Activated CD4-positive, alpha-beta memory T cell treated with anti-CD3 and anti-CD28 coated beads, Interleukin-2, amount 10 ng/mL, durations not matched to agents 7 days and 5 days (primary cell): ENCODE measurements at regions not wholly inside any gene's neighbourhood (a gene's known extent, or its start where the extent isn't known, plus 50 kb on each side); places are given as distances from the start of the nearest gene placed in this dataset.
A peak's percentile ranks its signal among the peaks of the same experiment; 100 is the strongest.
"Not testable (repeated sequence)": the region's sequence is repeated elsewhere in the genome, so short reads cannot be mapped to it uniquely, and the experiment has no call there.

Experiments
- CTCF ChIA-PET: fragments of 350-600 bp; sonication (Branson Sonifier 250); formaldehyde crosslinking; loops from one replicate; lab custom pipeline; 2021; ENCODE audit warnings: antibody characterized with exemption, inconsistent platforms; lab: Charles Lee
- POLR2A ChIA-PET: fragments of 350-600 bp; sonication (Branson Sonifier 250); formaldehyde crosslinking; loops from one replicate; lab custom pipeline; 2021; ENCODE audit warnings: antibody characterized with exemption; lab: Charles Lee
- DNase-seq: peaks from one replicate; pipeline ENCODE4 v3.0.0-alpha.2; 2020
- H3K27ac Mint-ChIP-seq: one replicate; pipeline ENCODE4 v1.8.0; 2021; ENCODE audit warnings: mild to moderate bottlenecking, mixed read lengths
- H3K27me3 Mint-ChIP-seq: one replicate; pipeline ENCODE4 v1.8.0; 2021; ENCODE audit warnings: mixed read lengths
- H3K36me3 Mint-ChIP-seq: one replicate; pipeline ENCODE4 v1.8.0; 2021; ENCODE audit warnings: low read depth, mixed read lengths
- H3K4me1 Mint-ChIP-seq: one replicate; pipeline ENCODE4 v1.8.0; 2021; ENCODE audit warnings: mixed read lengths
- H3K4me3 Mint-ChIP-seq: one replicate; pipeline ENCODE4 v1.8.0; 2021; ENCODE audit warnings: mild to moderate bottlenecking, mixed read lengths
- H3K9me3 Mint-ChIP-seq: one replicate; pipeline ENCODE4 v1.8.0; 2021; ENCODE audit warnings: mixed read lengths

DNA sequence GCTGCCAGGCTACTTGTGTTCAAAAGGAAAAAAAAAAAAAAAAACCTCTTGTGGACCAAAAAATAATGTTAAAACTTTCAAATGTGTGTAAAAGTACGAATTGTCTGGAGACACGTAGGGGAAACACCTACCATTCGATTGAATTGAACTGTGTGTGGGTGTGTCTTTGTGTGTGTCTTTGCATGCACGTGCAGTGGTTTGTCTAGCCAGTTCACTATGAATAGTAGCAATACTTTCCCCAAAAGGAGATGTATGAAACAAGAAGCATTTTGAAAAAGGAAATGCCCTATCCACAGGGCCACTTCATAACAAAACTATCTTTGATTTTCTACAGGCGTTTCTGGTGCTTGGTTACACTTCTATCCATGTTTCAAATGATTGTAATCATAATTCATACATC is 186.8 kb downstream of the RPRM start:
- no peak overlapping the region for H3K4me3 Mint-ChIP-seq
- no peaks in the 10 kb centered on the region for H3K36me3 Mint-ChIP-seq
- POLR2A ChIA-PET = no interaction called here
- no peak overlapping the region for H3K27ac Mint-ChIP-seq
- CTCF ChIA-PET = no interaction called here
- no peaks in the 10 kb centered on the region for H3K27me3 Mint-ChIP-seq
- H3K4me1 Mint-ChIP-seq = no peaks in the 10 kb centered on the region
- no peaks in the 10 kb centered on the region for H3K9me3 Mint-ChIP-seq
- no peak for DNase-seq

DNA sequence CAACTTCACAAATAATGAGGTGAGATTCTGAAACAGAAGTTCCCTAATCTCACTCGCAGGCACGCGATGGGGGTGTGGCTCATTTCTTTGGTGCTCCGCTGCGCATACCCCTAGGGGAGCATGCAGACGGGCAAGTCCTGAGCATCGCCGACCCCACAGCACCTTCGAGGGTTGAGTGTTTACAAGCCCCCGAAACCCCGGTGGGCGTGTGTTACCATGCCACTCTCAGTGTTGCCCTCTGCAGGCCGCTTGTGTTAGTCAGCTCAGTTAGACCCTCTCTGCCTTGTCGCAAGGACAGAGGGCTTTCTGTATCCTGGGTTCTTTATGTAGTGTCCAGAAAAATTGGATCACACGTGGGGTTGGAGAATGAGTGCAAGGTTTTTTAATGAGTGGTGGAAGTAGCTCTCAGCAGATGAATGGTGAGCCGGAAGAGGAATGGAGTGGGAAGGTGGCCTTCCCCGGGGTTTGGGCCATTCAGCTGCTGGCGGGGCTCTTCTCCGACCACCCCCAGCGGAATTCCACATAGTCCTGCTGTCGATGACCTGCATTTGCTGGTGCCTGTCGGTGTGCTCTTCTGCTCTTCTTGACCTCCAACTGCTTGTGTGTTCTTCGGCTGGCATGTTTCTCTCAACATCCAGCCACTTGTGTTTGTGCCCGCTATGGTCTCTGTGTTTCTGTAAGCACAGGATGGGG is 191.3 kb downstream of the RPRM start:
- Mint-ChIP-seq H3K4me1 (no peaks in the 10 kb centered on the region), H3K27me3 (no peaks in the 10 kb centered on the region), H3K9me3 (peaks cover 4% of the 10 kb centered on the region), H3K4me3 (no peak overlapping the region), H3K27ac (no peak overlapping the region), H3K36me3 (no peaks in the 10 kb centered on the region)
- ChIA-PET CTCF (no interaction called here), POLR2A (no interaction called here)
- DNase-seq = no peak

DNA sequence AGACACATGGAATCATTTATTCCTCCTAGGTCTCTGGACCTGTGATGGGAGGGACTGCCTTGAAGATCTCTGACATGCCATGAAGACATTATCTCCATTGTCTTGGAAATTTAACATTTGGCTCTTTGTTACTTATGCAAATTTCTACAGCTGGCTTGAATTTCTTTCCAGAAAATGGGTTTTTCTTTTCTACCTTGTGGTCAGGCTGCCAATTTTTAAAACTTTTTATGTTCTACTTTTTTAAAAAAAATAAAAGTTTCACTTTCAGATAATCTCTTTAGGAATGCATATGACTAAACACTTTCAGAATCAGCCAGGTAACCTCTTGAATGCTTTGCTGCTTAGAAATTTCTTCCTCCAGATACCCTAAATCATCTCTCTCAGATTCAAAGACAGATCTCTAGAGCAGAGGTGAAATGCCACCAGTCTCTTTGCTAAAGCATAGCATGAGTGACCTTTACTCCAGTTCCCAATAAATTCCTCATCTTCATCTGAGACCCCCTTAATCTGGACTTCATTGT is 209.6 kb downstream of the RPRM start:
- Mint-ChIP-seq H3K4me3 (no peak overlapping the region), H3K4me1 (no peaks in the 10 kb centered on the region), H3K27me3 (no peaks in the 10 kb centered on the region), H3K36me3 (no peaks in the 10 kb centered on the region), H3K9me3 (peaks cover 12% of the 10 kb centered on the region), H3K27ac (no peak overlapping the region)
- no peak for DNase-seq
- ChIA-PET CTCF (no interaction called here), POLR2A (no interaction called here)

DNA sequence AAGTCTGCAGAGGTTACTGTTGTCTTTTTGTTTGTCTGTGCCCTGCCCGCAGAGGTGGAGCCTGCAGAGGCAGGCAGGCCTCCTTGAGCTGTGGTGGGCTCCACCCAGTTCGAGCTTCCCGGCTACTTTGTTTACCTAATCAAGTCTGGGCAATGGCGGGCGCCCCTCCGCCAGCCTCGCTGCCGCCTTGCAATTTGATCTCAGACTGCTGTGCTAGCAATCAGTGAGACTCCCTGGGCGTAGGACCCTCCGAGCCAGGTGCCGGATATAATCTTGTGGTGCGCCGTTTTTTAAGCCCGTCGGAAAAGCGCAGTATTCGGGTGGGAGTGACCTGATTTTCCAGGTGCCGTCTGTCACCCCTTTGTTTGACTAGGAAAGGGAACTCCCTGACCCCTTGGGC is 221.7 kb downstream of the RPRM start:
- CTCF ChIA-PET, H3K27me3 Mint-ChIP-seq, H3K4me3 Mint-ChIP-seq, H3K36me3 Mint-ChIP-seq, DNase-seq, POLR2A ChIA-PET, H3K27ac Mint-ChIP-seq, H3K4me1 Mint-ChIP-seq, H3K9me3 Mint-ChIP-seq: not testable (repeated sequence)

DNA sequence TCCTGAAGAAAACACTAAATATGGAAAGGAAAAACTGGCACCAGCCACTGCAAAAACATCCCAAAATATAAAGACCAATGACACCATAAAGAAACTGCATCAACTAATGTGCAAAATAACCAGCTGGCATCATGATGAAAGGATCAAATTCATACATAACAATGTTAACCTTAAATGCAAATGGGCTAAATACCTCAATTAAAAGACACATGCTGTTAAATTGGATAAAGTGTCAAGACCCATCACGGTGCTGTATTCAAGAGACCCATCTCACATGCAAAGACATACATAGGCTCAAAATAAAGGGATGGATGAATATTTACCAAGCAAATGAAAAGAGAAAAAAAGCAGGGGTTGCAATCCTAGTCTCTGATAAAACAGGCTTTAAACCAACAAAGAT is 231.9 kb downstream of the RPRM start:
- POLR2A ChIA-PET, H3K4me1 Mint-ChIP-seq, DNase-seq, H3K4me3 Mint-ChIP-seq, H3K27me3 Mint-ChIP-seq, H3K27ac Mint-ChIP-seq, H3K36me3 Mint-ChIP-seq, CTCF ChIA-PET, H3K9me3 Mint-ChIP-seq: not testable (repeated sequence)

DNA sequence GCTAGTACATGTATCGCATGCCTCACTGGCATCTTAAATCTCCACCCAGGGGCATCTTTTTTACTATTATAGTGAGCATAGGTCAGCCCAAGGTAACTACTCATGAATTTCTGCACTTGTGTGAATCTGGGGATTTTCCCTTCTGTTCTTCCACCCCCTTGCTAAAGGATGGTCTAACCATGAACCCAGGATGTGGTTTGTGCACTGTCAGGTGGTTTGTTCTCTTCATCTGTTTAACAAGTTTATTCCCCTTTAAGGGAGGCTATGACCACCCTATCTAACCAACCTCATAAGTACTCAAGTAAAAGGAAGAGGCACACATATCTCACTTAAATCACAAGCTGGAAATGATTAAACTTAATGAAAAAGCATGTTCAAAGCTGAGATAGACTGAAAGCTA is 243.0 kb downstream of the RPRM start:
- H3K9me3 Mint-ChIP-seq = no peaks in the 10 kb centered on the region
- peak overlapping the region; percentile 2 for H3K27ac Mint-ChIP-seq
- ChIA-PET POLR2A (no interaction called here), CTCF (no interaction called here)
- no peaks in the 10 kb centered on the region for H3K36me3 Mint-ChIP-seq
- H3K27me3 Mint-ChIP-seq = no peaks in the 10 kb centered on the region
- peaks cover 16% of the 10 kb centered on the region for H3K4me1 Mint-ChIP-seq
- H3K4me3 Mint-ChIP-seq = no peak overlapping the region
- DNase-seq = peak; percentile 45

DNA sequence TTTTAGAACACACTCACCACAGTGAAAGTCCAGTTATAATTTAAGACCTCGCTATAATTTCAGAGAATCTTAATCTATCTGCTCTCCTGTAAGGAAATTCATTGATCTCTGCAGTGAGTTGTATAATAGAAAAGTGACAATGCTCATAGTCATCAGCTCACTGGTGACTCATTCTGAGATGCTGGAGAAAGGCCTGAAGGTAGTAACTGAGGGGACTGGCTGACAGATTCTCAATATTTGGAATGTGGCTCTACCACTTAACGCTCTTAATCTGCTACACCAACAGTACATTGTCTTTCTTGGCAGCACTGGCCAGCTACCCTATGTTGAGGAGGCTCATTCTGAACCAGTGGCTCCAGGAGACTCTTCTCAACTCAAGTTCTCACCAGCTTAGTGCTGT is 246.1 kb downstream of the RPRM start:
- peaks cover 16% of the 10 kb centered on the region for H3K4me1 Mint-ChIP-seq
- H3K36me3 Mint-ChIP-seq = no peaks in the 10 kb centered on the region
- H3K27me3 Mint-ChIP-seq = no peaks in the 10 kb centered on the region
- ChIA-PET CTCF (interaction anchor here (1.0 kb wide), 1 partner anchor 9 kb away, joined by 3 read pairs; no protein-coding TSS in a partner anchor), POLR2A (no interaction called here)
- DNase-seq = no peak
- no peaks in the 10 kb centered on the region for H3K9me3 Mint-ChIP-seq
- H3K4me3 Mint-ChIP-seq = no peak overlapping the region
- H3K27ac Mint-ChIP-seq = no peak overlapping the region

DNA sequence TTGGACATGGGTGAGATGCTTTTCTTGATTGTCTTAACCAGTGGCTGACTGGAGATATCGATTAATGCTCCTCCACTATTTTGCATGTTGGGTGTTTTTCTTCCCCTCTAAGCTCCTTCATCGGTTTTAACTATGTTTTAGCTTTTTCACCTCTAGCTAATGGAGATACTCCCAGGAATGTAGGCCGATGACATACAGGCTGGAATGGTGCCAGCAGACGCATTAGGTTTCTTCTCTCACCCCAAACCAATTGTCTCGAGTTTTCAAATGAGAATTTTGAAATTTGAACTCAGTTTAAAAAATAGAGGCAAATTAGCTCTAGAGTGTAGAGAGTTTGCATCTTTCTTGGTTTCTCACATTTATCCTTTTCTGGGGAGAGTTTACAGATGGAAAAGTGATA is 247.6 kb downstream of the RPRM start:
- CTCF ChIA-PET = no interaction called here
- Mint-ChIP-seq H3K36me3 (no peaks in the 10 kb centered on the region), H3K4me1 (peaks cover 15% of the 10 kb centered on the region), H3K4me3 (no peak overlapping the region), H3K27me3 (no peaks in the 10 kb centered on the region), H3K27ac (no peak overlapping the region), H3K9me3 (peaks cover 4% of the 10 kb centered on the region)
- POLR2A ChIA-PET = no interaction called here
- DNase-seq = no peak

DNA sequence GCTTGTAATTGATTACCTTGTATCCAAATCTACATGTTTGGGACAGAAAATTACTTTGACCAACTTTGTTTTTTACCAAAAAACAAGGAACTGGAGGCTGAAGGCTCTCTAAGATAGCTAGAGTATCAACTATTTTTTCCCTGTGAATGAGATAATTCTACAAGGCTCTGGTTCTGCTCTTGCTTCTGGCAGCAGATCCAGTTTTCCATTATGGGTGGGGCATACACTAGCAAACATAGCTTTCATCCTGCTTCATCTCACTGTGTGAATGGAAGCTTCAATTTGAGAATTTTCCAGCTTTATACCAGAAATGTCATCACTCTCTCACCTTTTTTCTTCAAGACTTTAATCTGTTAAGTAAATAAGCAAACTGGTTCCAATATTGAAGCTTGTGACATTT is 249.7 kb downstream of the RPRM start:
- H3K27ac Mint-ChIP-seq = no peak overlapping the region
- POLR2A ChIA-PET = no interaction called here
- CTCF ChIA-PET = no interaction called here
- peaks cover 4% of the 10 kb centered on the region for H3K9me3 Mint-ChIP-seq
- peaks cover 1% of the 10 kb centered on the region for H3K27me3 Mint-ChIP-seq
- H3K4me3 Mint-ChIP-seq = no peak overlapping the region
- no peaks in the 10 kb centered on the region for H3K36me3 Mint-ChIP-seq
- no peaks in the 10 kb centered on the region for H3K4me1 Mint-ChIP-seq
- DNase-seq = no peak

DNA sequence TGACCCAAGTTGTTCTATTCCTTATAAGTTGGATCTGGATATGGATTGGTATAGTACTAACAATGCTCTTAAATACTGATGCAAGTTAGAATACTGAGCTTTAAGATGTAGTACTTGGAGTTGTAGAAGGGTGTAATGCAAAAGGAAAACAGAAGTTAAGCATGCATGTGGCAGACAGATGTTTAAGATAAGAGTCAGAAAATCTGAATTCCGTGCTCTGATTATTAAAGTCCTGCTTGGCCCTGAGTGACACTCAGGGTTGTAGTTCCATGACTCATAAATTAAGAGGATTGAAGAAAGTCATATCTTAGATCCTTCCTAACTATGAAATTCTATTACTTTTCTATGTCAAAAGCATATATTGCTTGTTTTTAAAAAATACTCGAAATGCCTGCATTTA is 250.6 kb downstream of the RPRM start:
- Mint-ChIP-seq H3K27ac (no peak overlapping the region), H3K4me3 (no peak overlapping the region), H3K4me1 (no peaks in the 10 kb centered on the region), H3K36me3 (no peaks in the 10 kb centered on the region), H3K27me3 (peaks cover 1% of the 10 kb centered on the region), H3K9me3 (peaks cover 4% of the 10 kb centered on the region)
- DNase-seq = no peak
- ChIA-PET CTCF (no interaction called here), POLR2A (no interaction called here)

DNA sequence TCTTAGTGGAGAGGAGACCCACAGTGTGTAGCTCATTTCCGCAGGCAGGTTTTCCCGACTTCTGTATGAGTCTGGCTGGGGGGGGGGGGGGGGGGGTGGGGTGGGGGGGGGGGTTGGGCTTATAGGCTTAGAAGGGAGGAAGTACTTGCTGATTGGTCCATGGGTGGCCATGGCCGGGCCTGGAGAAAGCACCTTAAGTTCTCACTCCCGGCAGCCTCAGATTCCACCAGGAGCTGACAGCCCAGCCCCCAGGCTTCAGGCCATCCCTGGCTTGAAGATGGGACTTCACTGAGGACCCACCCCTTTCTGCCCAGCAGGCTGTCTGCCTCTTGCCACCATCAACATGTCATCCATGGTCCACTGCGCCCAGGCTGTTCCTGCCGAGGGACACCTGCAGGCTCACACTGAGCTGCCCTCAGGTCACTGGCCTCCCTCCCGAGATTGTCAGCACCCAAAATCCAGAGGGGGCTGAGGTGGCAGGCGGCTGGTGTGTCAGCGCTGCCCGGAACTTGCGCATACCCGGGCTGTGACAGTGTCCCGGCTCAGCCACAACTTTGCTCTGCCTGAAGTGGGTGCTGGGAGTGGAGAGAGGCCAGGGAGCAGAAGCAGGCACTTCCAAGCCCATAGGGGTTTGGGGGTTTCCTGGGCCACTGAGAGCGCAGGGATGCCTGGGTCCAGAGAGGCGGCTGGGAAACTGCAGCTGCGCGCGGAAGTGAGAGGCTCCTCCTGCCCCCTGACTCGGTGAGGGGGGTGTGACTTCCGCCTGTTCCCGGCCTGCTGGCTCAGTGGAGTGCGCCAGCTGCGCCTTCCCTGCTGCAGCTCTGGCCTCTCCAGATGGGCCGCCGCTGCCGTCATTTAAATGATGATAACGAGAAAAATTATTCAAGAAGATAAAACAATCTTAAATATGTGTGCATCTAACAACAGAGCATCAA is 256.1 kb downstream of the RPRM start:
- Mint-ChIP-seq H3K9me3 (peaks cover 9% of the 10 kb centered on the region), H3K36me3 (no peaks in the 10 kb centered on the region)
- CTCF ChIA-PET = interaction anchor here (1.0 kb wide), 1 partner anchor 10 kb away, joined by 3 read pairs; no protein-coding TSS in a partner anchor

DNA sequence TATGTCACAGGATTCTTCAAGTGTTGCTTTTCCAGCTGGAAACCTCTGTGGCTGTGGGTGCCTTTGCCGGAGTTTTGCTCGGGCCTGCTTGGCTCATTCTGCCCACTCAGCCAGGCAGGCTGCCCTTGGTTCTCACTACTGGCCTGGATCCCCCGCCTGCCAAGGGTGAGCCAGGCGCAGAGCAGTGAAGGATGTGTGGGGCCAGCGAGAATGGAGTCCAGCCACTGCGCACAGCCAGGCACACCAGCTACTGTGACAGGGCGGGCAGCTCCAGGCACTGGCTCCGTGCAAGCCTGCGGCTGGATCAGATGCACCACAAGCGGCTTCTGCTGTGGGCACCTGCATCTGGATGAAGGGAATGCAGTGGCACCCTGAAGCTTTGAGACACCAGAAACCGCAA is 257.1 kb downstream of the RPRM start:
- Mint-ChIP-seq H3K9me3 (peaks cover 7% of the 10 kb centered on the region), H3K27ac (no peak overlapping the region), H3K4me1 (no peaks in the 10 kb centered on the region), H3K36me3 (no peaks in the 10 kb centered on the region), H3K4me3 (no peak overlapping the region), H3K27me3 (peaks cover 1% of the 10 kb centered on the region)
- DNase-seq = no peak
- ChIA-PET CTCF (no interaction called here), POLR2A (no interaction called here)

More for the DNA sequence above, 256.1 kb downstream of the RPRM start:
- POLR2A ChIA-PET = no interaction called here
- DNase-seq = no peak
- H3K27ac Mint-ChIP-seq = no peak overlapping the region
- H3K4me1 Mint-ChIP-seq = no peaks in the 10 kb centered on the region
- peaks cover 1% of the 10 kb centered on the region for H3K27me3 Mint-ChIP-seq
- H3K4me3 Mint-ChIP-seq = no peak overlapping the region

DNA sequence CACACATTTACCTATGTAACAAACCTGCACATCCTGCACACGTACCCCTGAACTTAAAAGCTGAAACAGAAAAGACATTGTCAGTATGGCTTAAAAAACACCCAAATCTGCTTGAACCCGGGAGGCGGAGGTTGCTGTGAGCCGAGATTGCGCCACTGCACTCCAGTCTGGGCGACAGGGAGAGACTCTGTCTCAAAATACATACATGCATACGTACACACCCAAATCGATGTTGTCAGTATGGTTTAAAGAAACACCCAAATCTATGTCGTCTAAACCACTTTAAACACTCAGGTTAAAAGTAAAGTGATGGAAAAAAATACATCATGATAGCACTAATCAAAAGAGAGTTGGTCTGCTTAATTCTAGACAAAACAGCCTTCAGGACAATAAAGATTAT is 257.5 kb downstream of the RPRM start:
- Mint-ChIP-seq H3K36me3 (no peaks in the 10 kb centered on the region), H3K27me3 (peaks cover 1% of the 10 kb centered on the region), H3K4me1 (no peaks in the 10 kb centered on the region), H3K27ac (no peak overlapping the region), H3K9me3 (peaks cover 5% of the 10 kb centered on the region), H3K4me3 (no peak overlapping the region)
- no peak for DNase-seq
- POLR2A ChIA-PET = no interaction called here
- CTCF ChIA-PET = no interaction called here
